Cardiac fibroblast (primary cell): ENCODE measurements at regions not wholly inside any gene's neighbourhood (a gene's known extent, or its start where the extent isn't known, plus 50 kb on each side); places are given as distances from the start of the nearest gene placed in this dataset.

ENCODE experiments used
- DNase-seq, 2 donors: peaks; one replicate each; pipeline versions ENCODE4 v3.0.0 to v3.0.0-alpha.2; 2010; ENCODE audit warnings: low read depth in 2 of 2
- H3K4me3 ChIP-seq, 2 donors: replicated peaks in 1 of 2; 1 replicate in 1 of 2; 2 replicates in 1 of 2; pipeline ENCODE4 v1.5.1; 2011; ENCODE audit warnings: low read depth in 2 of 2, low read length in 2 of 2, mild to moderate bottlenecking in 2 of 2, moderate library complexity in 1 of 2
- TF ChIP-seq, protein P1 (sequence below): IDR thresholded peaks from one replicate; pipeline ENCODE4 v1.5.1; 2011; ENCODE audit warnings: low read depth, mild to moderate bottlenecking, low read length, inconsistent platforms

DNA sequence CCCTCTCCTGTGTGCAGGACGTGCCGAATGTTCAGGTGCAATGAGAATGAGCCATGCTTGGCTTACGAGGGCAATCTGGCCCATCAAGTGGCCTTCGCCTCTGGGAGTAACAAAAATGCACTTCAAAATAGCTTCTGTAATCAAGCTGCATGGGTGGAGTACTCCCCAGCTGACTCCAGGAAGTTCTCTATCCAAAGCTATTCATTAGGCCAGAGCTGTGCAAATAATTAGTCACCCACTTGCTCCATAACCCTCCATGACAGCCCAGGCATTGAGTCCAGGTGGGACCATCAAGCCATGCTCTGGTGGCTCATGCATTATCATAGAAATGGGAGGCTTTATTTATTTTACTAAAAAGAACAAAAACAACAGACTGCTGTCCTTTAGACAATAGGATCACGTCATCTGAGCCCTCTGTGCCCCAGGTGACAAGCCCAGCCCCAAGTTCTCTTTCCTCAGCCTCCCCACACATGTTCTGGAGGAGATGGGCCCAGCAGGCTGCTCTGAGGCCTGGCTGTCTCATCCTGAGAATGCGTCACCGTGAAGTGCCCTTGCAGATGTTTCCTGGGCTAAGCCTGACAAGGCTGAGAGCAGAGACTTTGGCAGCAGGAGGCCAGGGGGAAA, 244.7 kb downstream of the ETS1 start:
- TF ChIP-seq, protein P1, sequence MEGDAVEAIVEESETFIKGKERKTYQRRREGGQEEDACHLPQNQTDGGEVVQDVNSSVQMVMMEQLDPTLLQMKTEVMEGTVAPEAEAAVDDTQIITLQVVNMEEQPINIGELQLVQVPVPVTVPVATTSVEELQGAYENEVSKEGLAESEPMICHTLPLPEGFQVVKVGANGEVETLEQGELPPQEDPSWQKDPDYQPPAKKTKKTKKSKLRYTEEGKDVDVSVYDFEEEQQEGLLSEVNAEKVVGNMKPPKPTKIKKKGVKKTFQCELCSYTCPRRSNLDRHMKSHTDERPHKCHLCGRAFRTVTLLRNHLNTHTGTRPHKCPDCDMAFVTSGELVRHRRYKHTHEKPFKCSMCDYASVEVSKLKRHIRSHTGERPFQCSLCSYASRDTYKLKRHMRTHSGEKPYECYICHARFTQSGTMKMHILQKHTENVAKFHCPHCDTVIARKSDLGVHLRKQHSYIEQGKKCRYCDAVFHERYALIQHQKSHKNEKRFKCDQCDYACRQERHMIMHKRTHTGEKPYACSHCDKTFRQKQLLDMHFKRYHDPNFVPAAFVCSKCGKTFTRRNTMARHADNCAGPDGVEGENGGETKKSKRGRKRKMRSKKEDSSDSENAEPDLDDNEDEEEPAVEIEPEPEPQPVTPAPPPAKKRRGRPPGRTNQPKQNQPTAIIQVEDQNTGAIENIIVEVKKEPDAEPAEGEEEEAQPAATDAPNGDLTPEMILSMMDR = no peak
- no peak overlapping the region for H3K4me3 ChIP-seq
- peak; percentile 77 to 97 for DNase-seq

DNA sequence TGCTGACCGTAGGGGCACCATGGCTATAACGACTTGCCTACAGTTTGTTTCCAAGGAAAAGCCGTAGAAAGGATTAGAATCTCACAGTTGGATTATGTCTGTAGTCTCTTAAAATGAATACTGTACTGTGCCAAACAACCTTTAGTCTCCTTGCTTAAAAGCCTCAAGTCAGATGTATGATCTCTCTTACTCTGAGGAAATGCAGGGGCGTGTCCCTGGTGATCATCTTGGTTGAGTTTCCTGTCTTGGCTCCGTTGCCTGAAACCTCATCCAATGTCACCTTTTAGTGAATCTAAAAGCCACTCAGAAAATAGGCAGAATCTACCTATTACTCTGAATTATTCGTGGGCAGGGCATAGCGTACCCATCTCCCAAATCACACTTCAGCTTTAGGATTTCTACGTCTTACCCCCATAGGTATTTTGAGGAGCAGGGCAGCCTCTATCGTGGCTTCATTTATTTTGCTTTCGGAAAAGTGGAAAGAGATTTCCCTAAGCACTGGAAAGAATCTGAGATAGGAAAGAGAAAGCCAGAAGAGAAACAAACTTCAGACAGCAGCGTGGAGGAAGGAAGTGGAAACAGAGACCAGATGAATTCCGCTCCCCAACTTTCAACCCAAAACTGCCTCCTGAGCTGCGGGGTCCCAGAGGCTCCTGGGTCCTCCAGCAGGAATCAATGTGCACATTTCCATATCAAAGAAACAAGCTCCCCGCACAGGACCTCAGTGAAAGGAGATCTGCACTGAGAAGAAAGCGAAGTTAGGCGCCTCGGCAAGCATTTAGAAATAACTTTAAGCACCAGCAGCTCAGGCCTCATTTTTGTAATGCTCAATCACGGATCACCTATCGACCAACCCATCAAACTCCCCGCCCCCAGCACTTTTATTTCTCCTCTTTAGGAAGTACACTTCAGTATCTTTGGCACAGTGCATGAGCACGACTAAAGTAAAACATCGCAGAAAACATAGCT, 245.8 kb downstream of the ETS1 start:
- TF ChIP-seq, protein P1 = no peak
- H3K4me3 ChIP-seq = no peak overlapping the region
- DNase-seq = peak; percentile 36 to 48

DNA sequence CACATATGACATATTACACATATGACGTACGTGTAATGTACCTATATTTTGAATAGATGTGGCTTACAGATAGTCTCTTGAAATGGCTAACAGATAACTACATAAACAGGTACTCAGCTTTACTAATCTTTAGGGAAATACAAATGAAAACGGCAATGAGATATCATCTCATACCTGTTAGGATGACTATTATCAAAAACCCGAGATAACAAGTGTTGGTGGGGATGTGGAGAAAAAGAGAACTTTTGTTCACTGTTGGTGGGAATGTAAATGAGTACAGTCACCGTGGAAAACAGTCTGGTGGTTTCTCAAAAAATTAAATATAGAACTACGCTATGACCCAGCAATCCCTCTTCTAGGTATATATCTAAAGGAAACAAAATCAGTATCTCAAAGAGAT, 247.6 kb downstream of the ETS1 start:
- no peak overlapping the region for H3K4me3 ChIP-seq
- DNase-seq = no peak
- TF ChIP-seq, protein P1 = no peak

DNA sequence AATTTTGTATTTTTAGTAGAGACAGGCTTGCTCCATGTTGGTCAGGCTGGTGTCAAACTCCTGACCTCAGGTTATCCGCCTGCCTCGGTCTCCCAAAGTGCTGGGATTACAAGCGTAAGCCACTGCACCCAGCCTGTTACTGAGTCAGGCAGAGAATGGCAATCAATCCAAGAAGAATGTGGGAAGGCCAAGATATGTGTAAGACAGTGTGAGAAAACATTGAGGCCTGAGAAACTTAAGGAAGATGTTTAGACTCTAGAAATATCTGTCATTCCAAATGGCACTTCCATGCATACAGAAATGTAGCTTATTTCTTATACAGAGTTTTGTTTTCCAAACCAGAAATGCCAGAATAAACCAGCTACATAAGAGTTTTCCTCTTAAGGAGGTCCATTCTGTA, 248.5 kb downstream of the ETS1 start:
- TF ChIP-seq, protein P1 = no peak
- no peak for DNase-seq
- H3K4me3 ChIP-seq = no peak overlapping the region

DNA sequence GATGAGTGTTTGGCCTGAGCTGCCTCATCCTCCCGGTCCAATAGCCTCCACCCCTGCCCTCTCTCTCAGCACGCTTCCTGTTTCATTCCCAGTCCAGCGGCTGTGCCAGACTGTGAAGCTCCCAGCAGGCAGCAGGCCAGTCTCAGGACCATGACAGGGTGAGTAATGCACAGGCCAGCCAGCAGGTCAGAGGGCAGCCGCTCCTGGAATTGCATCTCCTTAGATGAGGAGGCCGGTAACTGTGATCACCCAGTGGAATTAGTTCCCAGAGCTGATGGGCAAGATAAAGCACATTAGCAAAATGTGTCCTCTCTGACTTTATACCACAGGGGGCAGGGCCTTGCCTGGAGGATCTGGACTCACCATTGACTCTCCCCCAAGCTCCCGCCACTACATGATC, 251.2 kb downstream of the ETS1 start:
- TF ChIP-seq, protein P1 = no peak
- peak; percentile 87 to 88 for DNase-seq
- H3K4me3 ChIP-seq = no peak overlapping the region

DNA sequence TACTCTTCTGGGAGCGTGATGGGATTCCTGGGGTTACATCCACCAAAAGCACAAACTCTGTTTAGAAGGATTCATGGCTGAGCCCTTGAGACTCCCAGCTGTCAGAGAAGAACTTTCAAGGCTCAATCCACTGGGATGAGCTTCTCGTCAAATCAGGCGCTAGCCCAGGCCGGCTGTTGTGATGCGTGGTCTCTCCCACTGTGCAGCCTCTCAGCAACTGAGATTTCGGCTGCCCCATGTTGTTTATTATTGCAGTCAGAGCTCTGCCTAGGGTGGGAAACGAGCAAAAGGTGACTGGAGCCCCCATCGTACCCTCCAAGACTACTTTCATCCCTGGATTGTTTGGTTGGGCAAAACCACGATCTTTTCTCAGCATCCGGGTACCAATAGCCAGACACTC, 251.6 kb downstream of the ETS1 start:
- no peak overlapping the region for H3K4me3 ChIP-seq
- DNase-seq = no peak
- TF ChIP-seq, protein P1 = no peak
